SK-N-SH treated with all-trans-retinoic acid at 6 μM for 48 hours (cell line): ENCODE measurements at regions not wholly inside any gene's neighbourhood (a gene's known extent, or its start where the extent isn't known, plus 50 kb on each side); places are given as distances from the start of the nearest gene placed in this dataset.

Source experiments
- ATAC-seq: fragments of 200-7000 bp; cut with Tn5 transposase; 3 replicates; pipeline ENCODE4 v1.9.1; 2020; ENCODE audit warnings: mild to moderate bottlenecking, moderate library complexity
- BACH2 ChIP-seq: fragments of 250-450 bp; sonication (Bioruptor Pico); IDR thresholded peaks from 2 replicates; pipeline ENCODE4 v1.9.0; 2021; ENCODE audit warnings: mild to moderate bottlenecking, borderline replicate concordance
- CSDC2 ChIP-seq: fragments of 250-450 bp; sonication (Bioruptor Pico); IDR thresholded peaks from 2 replicates; pipeline ENCODE4 v1.5.0; 2020; ENCODE audit warnings: mild to moderate bottlenecking, moderate library complexity
- ESRRG ChIP-seq: fragments of 250-450 bp; sonication (Bioruptor Pico); IDR thresholded peaks from 2 replicates; pipeline ENCODE4 v1.6.1; 2021; ENCODE audit warnings: mild to moderate bottlenecking
- GLIS3 ChIP-seq: fragments of 250-450 bp; sonication (Bioruptor Pico); IDR thresholded peaks from 2 replicates; pipeline ENCODE4 v1.5.0; 2020; ENCODE audit warnings: mild to moderate bottlenecking, moderate library complexity
- ISL1 ChIP-seq: fragments of 250-450 bp; sonication (Bioruptor Pico); IDR thresholded peaks from 2 replicates; pipeline ENCODE4 v2.1.2; 2022; ENCODE audit warnings: mild to moderate bottlenecking, moderate library complexity
- OSR1 ChIP-seq: fragments of 250-450 bp; sonication (Bioruptor Pico); IDR thresholded peaks from 2 replicates; pipeline ENCODE4 v1.8.0; 2022; ENCODE audit warnings: moderate library complexity, mild to moderate bottlenecking, inconsistent platforms
- PPARA ChIP-seq: fragments of 250-450 bp; sonication (Bioruptor Pico); IDR thresholded peaks from 2 replicates; pipeline ENCODE4 v1.5.0; 2020; ENCODE audit warnings: mild to moderate bottlenecking, borderline replicate concordance
- RARB ChIP-seq: fragments of 250-450 bp; sonication (Bioruptor Pico); IDR thresholded peaks from 2 replicates; pipeline ENCODE4 v1.8.0; 2021; ENCODE audit warnings: mild to moderate bottlenecking, moderate library complexity
- SNAI2 ChIP-seq: fragments of 250-450 bp; sonication (Bioruptor Pico); IDR thresholded peaks from 2 replicates; pipeline ENCODE4 v1.5.0; 2020; ENCODE audit warnings: mild to moderate bottlenecking, moderate library complexity
- TCF4 ChIP-seq: fragments of 250-450 bp; sonication (Bioruptor Pico); IDR thresholded peaks from 2 replicates; pipeline ENCODE4 v1.8.0; 2021; ENCODE audit warnings: mild to moderate bottlenecking, moderate library complexity, borderline replicate concordance
- ZFP3 ChIP-seq: fragments of 250-450 bp; sonication (Bioruptor Pico); IDR thresholded peaks from 2 replicates; pipeline ENCODE4 v1.5.0; 2020; ENCODE audit warnings: mild to moderate bottlenecking, moderate library complexity
- ZFP30 ChIP-seq: fragments of 450-650 bp; formaldehyde crosslinking; IDR thresholded peaks from 2 replicates; pipeline ENCODE4 v1.5.0; 2022; ENCODE audit warnings: mild to moderate bottlenecking, moderate library complexity
- ZNF565 ChIP-seq: fragments of 450-650 bp; formaldehyde crosslinking; conservative IDR thresholded peaks from 2 replicates; pipeline ENCODE4 v1.5.0; 2020; ENCODE audit warnings: low read depth, mild to moderate bottlenecking, moderate library complexity
- ZNF70 ChIP-seq: fragments of 450-650 bp; formaldehyde crosslinking; IDR thresholded peaks from 2 replicates; pipeline ENCODE4 v1.5.0; 2020; ENCODE audit warnings: mild to moderate bottlenecking, moderate library complexity
- ZNF8 ChIP-seq: fragments of 450-650 bp; formaldehyde crosslinking; IDR thresholded peaks from 2 replicates; pipeline ENCODE4 v1.5.0; 2020; ENCODE audit warnings: mild to moderate bottlenecking, moderate library complexity
- TF ChIP-seq, protein P1 (sequence below): fragments of 250-450 bp; sonication (Bioruptor Pico); IDR thresholded peaks from 2 replicates; pipeline ENCODE4 v1.8.0; 2020; ENCODE audit warnings: mild to moderate bottlenecking, moderate library complexity, borderline replicate concordance
- TF ChIP-seq, protein P2 (sequence below): fragments of 250-450 bp; sonication (Bioruptor Pico); IDR thresholded peaks from 2 replicates; pipeline ENCODE4 v1.5.0; 2020; ENCODE audit warnings: mild to moderate bottlenecking, moderate library complexity
- TF ChIP-seq, protein P3 (sequence below): fragments of 250-450 bp; sonication (Bioruptor Pico); IDR thresholded peaks from 2 replicates; pipeline ENCODE4 v1.5.1; 2021; ENCODE audit warnings: mild to moderate bottlenecking, moderate library complexity
- TF ChIP-seq, protein P4 (sequence below): fragments of 250-450 bp; sonication (Bioruptor Pico); IDR thresholded peaks from 2 replicates; pipeline ENCODE4 v1.8.0; 2021; ENCODE audit warnings: low read depth, mild to moderate bottlenecking, moderate library complexity, borderline replicate concordance
- TF ChIP-seq, protein P5 (sequence below): fragments of 250-450 bp; sonication (Bioruptor Pico); IDR thresholded peaks from 2 replicates; pipeline ENCODE4 v1.5.1; 2020; ENCODE audit warnings: low read depth, mild to moderate bottlenecking, moderate library complexity

DNA sequence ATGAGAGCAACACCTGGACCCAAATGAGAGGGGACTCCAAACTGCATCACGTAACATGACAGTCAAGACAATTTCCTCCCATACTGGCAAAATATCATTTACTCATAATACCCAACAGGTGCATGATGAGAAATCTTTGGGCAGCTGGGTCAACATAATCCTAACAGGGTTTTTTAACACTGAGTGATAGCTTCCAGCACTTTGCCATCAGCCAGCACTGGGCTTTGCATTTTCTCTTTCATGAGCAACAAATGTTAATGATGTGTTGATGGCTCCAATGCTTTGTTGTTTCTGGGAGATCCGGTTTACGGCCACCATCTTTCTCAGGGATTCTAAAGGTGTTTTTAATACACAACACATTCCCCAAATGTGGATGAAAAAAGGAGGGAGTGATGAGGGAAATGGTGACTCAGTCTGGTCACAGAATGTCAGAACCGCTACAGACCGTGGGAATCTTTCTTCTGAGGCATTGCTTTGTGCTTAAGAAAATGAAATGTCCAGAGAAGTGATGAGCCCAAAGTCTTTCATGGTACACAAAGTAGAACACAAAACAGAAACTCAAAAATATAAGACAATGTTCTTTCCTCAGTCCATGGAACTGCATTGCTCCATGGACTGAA, 705.7 kb upstream of the IGFBP3 start (continued):
- TF ChIP-seq, protein P1, sequence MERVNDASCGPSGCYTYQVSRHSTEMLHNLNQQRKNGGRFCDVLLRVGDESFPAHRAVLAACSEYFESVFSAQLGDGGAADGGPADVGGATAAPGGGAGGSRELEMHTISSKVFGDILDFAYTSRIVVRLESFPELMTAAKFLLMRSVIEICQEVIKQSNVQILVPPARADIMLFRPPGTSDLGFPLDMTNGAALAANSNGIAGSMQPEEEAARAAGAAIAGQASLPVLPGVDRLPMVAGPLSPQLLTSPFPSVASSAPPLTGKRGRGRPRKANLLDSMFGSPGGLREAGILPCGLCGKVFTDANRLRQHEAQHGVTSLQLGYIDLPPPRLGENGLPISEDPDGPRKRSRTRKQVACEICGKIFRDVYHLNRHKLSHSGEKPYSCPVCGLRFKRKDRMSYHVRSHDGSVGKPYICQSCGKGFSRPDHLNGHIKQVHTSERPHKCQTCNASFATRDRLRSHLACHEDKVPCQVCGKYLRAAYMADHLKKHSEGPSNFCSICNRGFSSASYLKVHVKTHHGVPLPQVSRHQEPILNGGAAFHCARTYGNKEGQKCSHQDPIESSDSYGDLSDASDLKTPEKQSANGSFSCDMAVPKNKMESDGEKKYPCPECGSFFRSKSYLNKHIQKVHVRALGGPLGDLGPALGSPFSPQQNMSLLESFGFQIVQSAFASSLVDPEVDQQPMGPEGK (CRISPR knock-in tag), result no peak
- TF ChIP-seq ZNF70 (CRISPR knock-in tag), result no peak
- TF ChIP-seq, protein P2, sequence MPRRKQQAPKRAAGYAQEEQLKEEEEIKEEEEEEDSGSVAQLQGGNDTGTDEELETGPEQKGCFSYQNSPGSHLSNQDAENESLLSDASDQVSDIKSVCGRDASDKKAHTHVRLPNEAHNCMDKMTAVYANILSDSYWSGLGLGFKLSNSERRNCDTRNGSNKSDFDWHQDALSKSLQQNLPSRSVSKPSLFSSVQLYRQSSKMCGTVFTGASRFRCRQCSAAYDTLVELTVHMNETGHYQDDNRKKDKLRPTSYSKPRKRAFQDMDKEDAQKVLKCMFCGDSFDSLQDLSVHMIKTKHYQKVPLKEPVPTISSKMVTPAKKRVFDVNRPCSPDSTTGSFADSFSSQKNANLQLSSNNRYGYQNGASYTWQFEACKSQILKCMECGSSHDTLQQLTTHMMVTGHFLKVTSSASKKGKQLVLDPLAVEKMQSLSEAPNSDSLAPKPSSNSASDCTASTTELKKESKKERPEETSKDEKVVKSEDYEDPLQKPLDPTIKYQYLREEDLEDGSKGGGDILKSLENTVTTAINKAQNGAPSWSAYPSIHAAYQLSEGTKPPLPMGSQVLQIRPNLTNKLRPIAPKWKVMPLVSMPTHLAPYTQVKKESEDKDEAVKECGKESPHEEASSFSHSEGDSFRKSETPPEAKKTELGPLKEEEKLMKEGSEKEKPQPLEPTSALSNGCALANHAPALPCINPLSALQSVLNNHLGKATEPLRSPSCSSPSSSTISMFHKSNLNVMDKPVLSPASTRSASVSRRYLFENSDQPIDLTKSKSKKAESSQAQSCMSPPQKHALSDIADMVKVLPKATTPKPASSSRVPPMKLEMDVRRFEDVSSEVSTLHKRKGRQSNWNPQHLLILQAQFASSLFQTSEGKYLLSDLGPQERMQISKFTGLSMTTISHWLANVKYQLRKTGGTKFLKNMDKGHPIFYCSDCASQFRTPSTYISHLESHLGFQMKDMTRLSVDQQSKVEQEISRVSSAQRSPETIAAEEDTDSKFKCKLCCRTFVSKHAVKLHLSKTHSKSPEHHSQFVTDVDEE, result no peak

DNA sequence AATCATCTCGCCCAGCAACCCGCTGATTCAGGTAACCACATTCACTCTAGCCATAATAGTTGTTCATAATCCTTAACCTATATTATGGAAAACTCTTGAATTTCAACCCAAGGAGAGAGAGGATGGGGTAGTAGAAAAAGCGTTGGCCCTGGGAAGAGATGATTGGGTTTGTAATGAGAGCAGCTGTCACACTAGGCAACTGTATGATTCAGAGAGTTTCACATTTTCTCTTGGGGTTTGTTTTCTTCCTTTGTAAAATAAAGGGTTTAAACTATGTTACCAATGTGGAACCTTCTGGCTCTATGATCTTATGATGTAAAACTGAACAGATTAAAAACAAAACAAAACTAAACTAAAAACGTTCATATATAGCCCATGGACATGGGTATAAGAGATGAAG, 705.2 kb upstream of the IGFBP3 start:
- no peak for ATAC-seq
- TF ChIP-seq, protein P3, sequence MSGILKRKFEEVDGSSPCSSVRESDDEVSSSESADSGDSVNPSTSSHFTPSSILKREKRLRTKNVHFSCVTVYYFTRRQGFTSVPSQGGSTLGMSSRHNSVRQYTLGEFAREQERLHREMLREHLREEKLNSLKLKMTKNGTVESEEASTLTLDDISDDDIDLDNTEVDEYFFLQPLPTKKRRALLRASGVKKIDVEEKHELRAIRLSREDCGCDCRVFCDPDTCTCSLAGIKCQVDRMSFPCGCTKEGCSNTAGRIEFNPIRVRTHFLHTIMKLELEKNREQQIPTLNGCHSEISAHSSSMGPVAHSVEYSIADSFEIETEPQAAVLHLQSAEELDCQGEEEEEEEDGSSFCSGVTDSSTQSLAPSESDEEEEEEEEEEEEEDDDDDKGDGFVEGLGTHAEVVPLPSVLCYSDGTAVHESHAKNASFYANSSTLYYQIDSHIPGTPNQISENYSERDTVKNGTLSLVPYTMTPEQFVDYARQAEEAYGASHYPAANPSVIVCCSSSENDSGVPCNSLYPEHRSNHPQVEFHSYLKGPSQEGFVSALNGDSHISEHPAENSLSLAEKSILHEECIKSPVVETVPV (CRISPR knock-in tag), result no peak
- TF ChIP-seq GLIS3 (CRISPR knock-in tag), result no peak
- TF ChIP-seq ZFP30 (CRISPR knock-in tag), result no peak
- TF ChIP-seq PPARA (CRISPR knock-in tag), result no peak
- TF ChIP-seq, protein P4, sequence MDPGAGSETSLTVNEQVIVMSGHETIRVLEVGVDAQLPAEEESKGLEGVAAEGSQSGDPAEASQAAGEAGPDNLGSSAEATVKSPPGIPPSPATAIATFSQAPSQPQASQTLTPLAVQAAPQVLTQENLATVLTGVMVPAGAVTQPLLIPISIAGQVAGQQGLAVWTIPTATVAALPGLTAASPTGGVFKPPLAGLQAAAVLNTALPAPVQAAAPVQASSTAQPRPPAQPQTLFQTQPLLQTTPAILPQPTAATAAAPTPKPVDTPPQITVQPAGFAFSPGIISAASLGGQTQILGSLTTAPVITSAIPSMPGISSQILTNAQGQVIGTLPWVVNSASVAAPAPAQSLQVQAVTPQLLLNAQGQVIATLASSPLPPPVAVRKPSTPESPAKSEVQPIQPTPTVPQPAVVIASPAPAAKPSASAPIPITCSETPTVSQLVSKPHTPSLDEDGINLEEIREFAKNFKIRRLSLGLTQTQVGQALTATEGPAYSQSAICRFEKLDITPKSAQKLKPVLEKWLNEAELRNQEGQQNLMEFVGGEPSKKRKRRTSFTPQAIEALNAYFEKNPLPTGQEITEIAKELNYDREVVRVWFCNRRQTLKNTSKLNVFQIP, result no peak
- TF ChIP-seq ZNF8 (CRISPR knock-in tag), result no peak
- no peak for TF ChIP-seq ISL1 (CRISPR knock-in tag)
- TF ChIP-seq OSR1 (CRISPR knock-in tag), result no peak
- TF ChIP-seq CSDC2 (CRISPR knock-in tag), result no peak
- no peak for TF ChIP-seq ZNF565
- no peak for TF ChIP-seq SNAI2 (CRISPR knock-in tag)
- TF ChIP-seq, protein P1 (CRISPR knock-in tag), result no peak

DNA sequence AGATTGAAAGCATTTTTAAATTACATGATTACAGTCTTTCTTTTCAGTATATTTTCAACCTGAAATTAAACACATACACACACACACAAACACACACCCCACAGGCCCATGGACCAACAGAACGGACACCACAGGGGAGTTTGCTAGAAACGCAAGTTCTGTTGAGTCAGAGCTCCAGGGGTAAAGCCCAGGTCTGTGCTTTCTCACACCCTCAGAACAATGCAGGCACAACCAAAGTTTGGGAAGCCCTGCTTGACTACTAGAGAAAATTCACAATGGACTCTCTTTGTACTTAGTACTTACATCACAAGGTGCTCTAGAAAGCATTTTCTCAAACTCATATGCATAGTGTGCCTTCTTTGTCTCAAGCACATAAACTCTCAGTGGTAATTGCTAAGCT, 704.0 kb upstream of the IGFBP3 start:
- no peak for ATAC-seq
- TF ChIP-seq ZFP3 (CRISPR knock-in tag) (no peak), OSR1 (CRISPR knock-in tag) (no peak), ISL1 (CRISPR knock-in tag) (no peak), TCF4 (CRISPR knock-in tag) (no peak), BACH2 (CRISPR knock-in tag) (no peak), ZFP30 (CRISPR knock-in tag) (no peak), PPARA (CRISPR knock-in tag) (no peak), ZNF565 (no peak), RARB (CRISPR knock-in tag) (no peak), ESRRG (CRISPR knock-in tag) (no peak), ZNF70 (CRISPR knock-in tag) (no peak)
- TF ChIP-seq, protein P2, result no peak
- TF ChIP-seq, protein P5, sequence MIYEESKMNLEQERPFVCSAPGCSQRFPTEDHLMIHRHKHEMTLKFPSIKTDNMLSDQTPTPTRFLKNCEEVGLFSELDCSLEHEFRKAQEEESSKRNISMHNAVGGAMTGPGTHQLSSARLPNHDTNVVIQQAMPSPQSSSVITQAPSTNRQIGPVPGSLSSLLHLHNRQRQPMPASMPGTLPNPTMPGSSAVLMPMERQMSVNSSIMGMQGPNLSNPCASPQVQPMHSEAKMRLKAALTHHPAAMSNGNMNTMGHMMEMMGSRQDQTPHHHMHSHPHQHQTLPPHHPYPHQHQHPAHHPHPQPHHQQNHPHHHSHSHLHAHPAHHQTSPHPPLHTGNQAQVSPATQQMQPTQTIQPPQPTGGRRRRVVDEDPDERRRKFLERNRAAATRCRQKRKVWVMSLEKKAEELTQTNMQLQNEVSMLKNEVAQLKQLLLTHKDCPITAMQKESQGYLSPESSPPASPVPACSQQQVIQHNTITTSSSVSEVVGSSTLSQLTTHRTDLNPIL, result no peak
- TF ChIP-seq, protein P4, result no peak
